PC-9 (cell line): ENCODE measurements at regions not wholly inside any gene's neighbourhood (a gene's known extent, or its start where the extent isn't known, plus 50 kb on each side); places are given as distances from the start of the nearest gene placed in this dataset.

Source experiments
- BruUV-seq: library from RNA; stranded (reverse); fragments of 400-500 nt; replicated peaks from 2 replicates; lab custom pipeline; 2021; lab: Mats Ljungman, UMichigan
- CTCF ChIA-PET: fragments of 300-600 bp; sonication (Branson Sonifier 250); formaldehyde crosslinking; loops from one replicate; lab custom pipeline; 2022; ENCODE audit warnings: antibody characterized with exemption; lab: Charles Lee
- POLR2A ChIA-PET: fragments of 300-600 bp; sonication (Branson Sonifier 250); formaldehyde crosslinking; loops from one replicate; lab custom pipeline; 2022; ENCODE audit warnings: antibody characterized with exemption; ENCODE audit not compliant: unreplicated experiment; lab: Charles Lee
- DNase-seq, 2 experiments: peaks; one replicate each; pipeline versions ENCODE4 v3.0.0 to v3.0.0-alpha.2; 2015 to 2022; ENCODE audit warnings: mixed read lengths in 1 of 2
- H2AFZ ChIP-seq: fragments of 200-600 bp; sonication (generic); 2 replicates; pipeline ENCODE4 v1.8.1; 2017; ENCODE audit warnings: antibody characterized with exemption
- H3F3A ChIP-seq: fragments of 200-600 bp; sonication (generic); 2 replicates; pipeline ENCODE4 v1.8.1; 2017; ENCODE audit warnings: antibody characterized with exemption, mild to moderate bottlenecking, low read depth; ENCODE audit not compliant: insufficient read depth
- H3K27ac ChIP-seq: fragments of 200-600 bp; sonication (generic); 2 replicates; pipeline ENCODE4 v1.6.1; 2016; ENCODE audit warnings: mixed run types
- H3K27me3 ChIP-seq: fragments of 200-600 bp; sonication (generic); 2 replicates; pipeline ENCODE4 v1.6.1; 2016; ENCODE audit warnings: low read depth, mixed run types; ENCODE audit not compliant: insufficient read depth
- H3K36me3 ChIP-seq: fragments of 200-600 bp; sonication (generic); 2 replicates; pipeline ENCODE4 v1.6.1; 2016; ENCODE audit warnings: low read depth, mixed run types
- H3K4me1 ChIP-seq: fragments of 200-600 bp; sonication (generic); replicated peaks from 2 replicates; pipeline ENCODE4 v1.6.1; 2016; ENCODE audit warnings: mixed run types; ENCODE audit not compliant: insufficient read depth
- H3K4me2 ChIP-seq: fragments of 200-600 bp; sonication (generic); 2 replicates; pipeline ENCODE4 v1.6.1; 2017; ENCODE audit warnings: mixed run types
- H3K4me3 ChIP-seq: fragments of 200-600 bp; sonication (generic); 2 replicates; pipeline ENCODE4 v1.6.1; 2016; ENCODE audit warnings: mixed run types
- H3K79me2 ChIP-seq: fragments of 200-600 bp; sonication (generic); 2 replicates; pipeline ENCODE4 v1.6.1; 2017; ENCODE audit warnings: low read depth, mixed run types
- H3K9me2 ChIP-seq: fragments of 200-600 bp; sonication (generic); 2 replicates; pipeline ENCODE4 v1.8.1; 2017; ENCODE audit warnings: mild to moderate bottlenecking; ENCODE audit not compliant: insufficient read depth
- H3K9me3 ChIP-seq: fragments of 200-600 bp; sonication (generic); 2 replicates; pipeline ENCODE4 v1.8.1; 2016; ENCODE audit warnings: low read depth; ENCODE audit not compliant: insufficient read depth
- H4K20me1 ChIP-seq: fragments of 200-600 bp; sonication (generic); 2 replicates; pipeline ENCODE4 v1.8.1; 2017; ENCODE audit not compliant: insufficient read depth
- EZH2 ChIP-seq: fragments of 200-600 bp; sonication (generic); IDR thresholded peaks from 2 replicates; pipeline ENCODE4 v1.8.0; 2017; ENCODE audit warnings: antibody characterized with exemption, low read depth
- intact Hi-C: fragments of 100-400 bp; cut with micrococcal nuclease; formaldehyde crosslinking; loops from one replicate; pipeline ENCODE4 v1.10.0; 2022; ENCODE audit not compliant: unreplicated experiment
- TF ChIP-seq, protein P1 (sequence below): fragments of 200-600 bp; sonication (generic); conservative IDR thresholded peaks from 2 replicates; pipeline ENCODE4 v1.6.1; 2017; ENCODE audit warnings: mixed run types, antibody characterized with exemption, mild to moderate bottlenecking, moderate library complexity

DNA sequence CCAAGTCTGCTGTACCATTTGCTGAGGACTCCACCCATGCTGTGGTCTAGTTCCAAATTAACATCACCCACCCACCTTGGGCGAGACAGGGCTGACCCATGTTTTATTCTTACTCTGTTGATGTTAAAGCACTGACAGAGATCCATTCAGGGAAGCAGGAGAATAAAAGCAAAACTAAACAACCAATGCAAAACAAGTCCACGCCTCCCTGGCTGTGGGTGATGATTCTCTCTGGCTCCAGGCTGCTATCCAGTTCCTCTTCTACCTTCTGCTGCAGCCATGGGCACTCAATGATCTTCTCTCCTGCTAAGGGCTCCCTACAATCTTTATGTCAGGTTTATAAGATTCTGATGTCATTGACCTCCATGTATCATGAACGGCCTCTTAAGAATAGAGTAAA, 786.6 kb upstream of the ID2 start:
- Histone ChIP-seq H3K27ac (no peak overlapping the region), H3K4me2 (no peak overlapping the region), H3K4me1 (no peaks in the 10 kb centered on the region), H3K9me3 (no peaks in the 10 kb centered on the region), H2AFZ (no peak overlapping the region), H3F3A (no peaks in the 10 kb centered on the region), H3K9me2 (no peaks in the 10 kb centered on the region; the same call in 1 of the 2 replicates), H3K4me3 (no peak overlapping the region), H4K20me1 (no peaks in the 10 kb centered on the region), H3K27me3 (0 out of 2 replicates have a peak, but pooled peaks cover 1% of the 10 kb centered on the region), H3K36me3 (no peaks in the 10 kb centered on the region), H3K79me2 (no peaks in the 10 kb centered on the region)
- BruUV-seq, result no TSS peak
- intact Hi-C loops, result no loop called here
- ChIA-PET CTCF (no interaction called here), POLR2A (no interaction called here)
- no peak for DNase-seq
- no peak for TF ChIP-seq EZH2
- TF ChIP-seq, protein P1, sequence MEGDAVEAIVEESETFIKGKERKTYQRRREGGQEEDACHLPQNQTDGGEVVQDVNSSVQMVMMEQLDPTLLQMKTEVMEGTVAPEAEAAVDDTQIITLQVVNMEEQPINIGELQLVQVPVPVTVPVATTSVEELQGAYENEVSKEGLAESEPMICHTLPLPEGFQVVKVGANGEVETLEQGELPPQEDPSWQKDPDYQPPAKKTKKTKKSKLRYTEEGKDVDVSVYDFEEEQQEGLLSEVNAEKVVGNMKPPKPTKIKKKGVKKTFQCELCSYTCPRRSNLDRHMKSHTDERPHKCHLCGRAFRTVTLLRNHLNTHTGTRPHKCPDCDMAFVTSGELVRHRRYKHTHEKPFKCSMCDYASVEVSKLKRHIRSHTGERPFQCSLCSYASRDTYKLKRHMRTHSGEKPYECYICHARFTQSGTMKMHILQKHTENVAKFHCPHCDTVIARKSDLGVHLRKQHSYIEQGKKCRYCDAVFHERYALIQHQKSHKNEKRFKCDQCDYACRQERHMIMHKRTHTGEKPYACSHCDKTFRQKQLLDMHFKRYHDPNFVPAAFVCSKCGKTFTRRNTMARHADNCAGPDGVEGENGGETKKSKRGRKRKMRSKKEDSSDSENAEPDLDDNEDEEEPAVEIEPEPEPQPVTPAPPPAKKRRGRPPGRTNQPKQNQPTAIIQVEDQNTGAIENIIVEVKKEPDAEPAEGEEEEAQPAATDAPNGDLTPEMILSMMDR, result no peak

DNA sequence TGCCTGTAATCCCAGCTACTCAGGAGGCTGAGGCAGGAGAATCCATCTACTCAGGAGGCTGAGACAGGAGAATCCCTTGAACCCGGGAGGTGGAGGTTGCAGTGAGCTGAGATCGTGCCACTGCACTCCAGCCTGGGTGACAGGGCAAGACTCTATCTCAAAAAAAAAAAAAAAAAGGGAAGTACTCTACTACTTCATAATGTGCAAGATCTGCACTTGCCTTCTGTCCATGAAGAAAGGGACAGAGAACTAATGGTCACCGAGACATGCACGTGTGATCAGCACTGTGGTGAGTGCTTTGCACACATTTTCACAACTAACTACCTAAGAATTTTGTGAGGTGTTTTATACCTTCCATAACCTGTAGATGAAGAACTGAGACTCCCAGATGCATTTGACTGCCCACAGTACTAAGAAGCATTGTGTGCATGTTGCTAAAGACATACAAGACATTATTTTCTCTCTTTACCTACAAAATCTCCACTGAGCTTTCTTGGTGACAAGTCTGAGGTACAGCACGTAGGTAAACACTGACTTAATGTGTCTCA, 784.8 kb upstream of the ID2 start:
- POLR2A ChIA-PET, result no interaction called here
- H3K4me1 ChIP-seq, result no peaks in the 10 kb centered on the region
- no peaks in the 10 kb centered on the region for H3K9me3 ChIP-seq
- no peak overlapping the region for H3K4me3 ChIP-seq
- no peak overlapping the region for H2AFZ ChIP-seq
- H3K4me2 ChIP-seq, result no peak overlapping the region
- H3K27ac ChIP-seq, result no peak overlapping the region
- no peaks in the 10 kb centered on the region for H3K27me3 ChIP-seq
- CTCF ChIA-PET, result no interaction called here
- no peaks in the 10 kb centered on the region; the same call in 1 of the 2 replicates for H3K9me2 ChIP-seq
- no TSS peak for BruUV-seq
- intact Hi-C loops, result no loop called here
- H3K79me2 ChIP-seq, result no peaks in the 10 kb centered on the region
- no peak for TF ChIP-seq EZH2
- TF ChIP-seq, protein P1, result no peak
- DNase-seq, result no peak
- H3F3A ChIP-seq, result no peaks in the 10 kb centered on the region
- no peaks in the 10 kb centered on the region for H3K36me3 ChIP-seq
- no peaks in the 10 kb centered on the region for H4K20me1 ChIP-seq

DNA sequence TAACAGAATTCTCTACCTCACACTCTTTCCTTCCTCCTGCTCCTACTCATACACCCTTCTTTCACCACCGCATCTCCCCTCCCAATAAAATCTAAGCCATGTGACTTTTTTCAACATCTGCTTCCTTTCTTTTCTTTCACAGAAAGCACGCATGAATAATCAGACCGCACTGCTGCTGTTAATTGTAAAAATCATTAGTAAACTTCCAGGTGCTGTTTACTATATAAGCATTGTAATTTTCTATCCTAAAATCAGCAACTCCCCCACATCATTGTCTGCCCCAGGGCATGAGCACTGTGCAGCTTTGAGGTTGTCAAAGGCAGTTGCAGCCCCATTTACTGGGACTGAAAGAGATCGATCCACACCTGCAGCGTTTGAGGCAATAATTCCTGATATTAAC, 782.6 kb upstream of the ID2 start:
- ChIA-PET CTCF (no interaction called here), POLR2A (no interaction called here)
- peaks cover 7% of the 10 kb centered on the region; the same call in 1 of the 2 replicates for H3K27me3 ChIP-seq
- BruUV-seq, result no TSS peak
- no peaks in the 10 kb centered on the region for H3K36me3 ChIP-seq
- H3K79me2 ChIP-seq, result no peaks in the 10 kb centered on the region
- H3K9me2 ChIP-seq, result no peaks in the 10 kb centered on the region
- DNase-seq, result no peak
- no peak overlapping the region for H3K4me3 ChIP-seq
- intact Hi-C loops, result no loop called here
- H3F3A ChIP-seq, result no peaks in the 10 kb centered on the region
- H4K20me1 ChIP-seq, result no peaks in the 10 kb centered on the region
- TF ChIP-seq, protein P1, result no peak
- TF ChIP-seq EZH2, result no peak
- no peaks in the 10 kb centered on the region for H3K4me1 ChIP-seq
- H3K9me3 ChIP-seq, result no peaks in the 10 kb centered on the region
- no peak overlapping the region for H3K27ac ChIP-seq
- H2AFZ ChIP-seq, result no peak overlapping the region; the same call in 1 of the 2 replicates
- no peak overlapping the region for H3K4me2 ChIP-seq
